HL-60 (cell line): ENCODE measurements at regions not wholly inside any gene's neighbourhood (a gene's known extent, or its start where the extent isn't known, plus 50 kb on each side); places are given as distances from the start of the nearest gene placed in this dataset.

Source experiments
- DNase-seq, 2 experiments: peaks; one replicate each; pipeline ENCODE4 v3.0.0-alpha.2; 2010 to 2020; ENCODE audit warnings: low read depth in 1 of 2, low spot score in 1 of 2
- H3K27ac ChIP-seq: fragments of 250-450 bp; sonication (Bioruptor Pico); replicated peaks from 2 replicates; pipeline ENCODE4 v1.5.1; 2020; ENCODE audit warnings: mild to moderate bottlenecking, moderate library complexity
- H3K27me3 ChIP-seq: fragments of 250-450 bp; sonication (Bioruptor Pico); 2 replicates; pipeline ENCODE4 v1.5.1; 2021; ENCODE audit warnings: mild to moderate bottlenecking, moderate library complexity; ENCODE audit not compliant: insufficient read depth, poor library complexity, severe bottlenecking
- H3K4me3 ChIP-seq: replicated peaks from 2 replicates; pipeline ENCODE4 v1.5.1; 2011; ENCODE audit warnings: mild to moderate bottlenecking, control low read depth, low read length; ENCODE audit not compliant: insufficient read depth
- GABPA ChIP-seq: IDR thresholded peaks from 2 replicates; pipeline ENCODE4 v1.6.1; 2012; ENCODE audit warnings: low read depth
- POLR2AphosphoS5 ChIP-seq: IDR thresholded peaks from 2 replicates; pipeline ENCODE4 v1.6.1; 2012; ENCODE audit warnings: low read depth
- SPI1 ChIP-seq: IDR thresholded peaks from 2 replicates; pipeline ENCODE4 v1.6.1; 2012; ENCODE audit warnings: low read depth, mild to moderate bottlenecking, borderline replicate concordance
- TF ChIP-seq, protein P1 (sequence below): IDR thresholded peaks from 2 replicates; pipeline ENCODE4 v1.6.1; 2012; ENCODE audit warnings: low read depth; ENCODE audit not compliant: insufficient replicate concordance
- TF ChIP-seq, protein P2 (sequence below): IDR thresholded peaks from one replicate; pipeline ENCODE4 v1.5.1; 2011; ENCODE audit warnings: low read length, control low read depth, inconsistent platforms; ENCODE audit not compliant: insufficient read depth

GRCh38 chr15:68484696-68485400, 52.9 kb upstream of the ITGA11 start:
- H3K4me3 ChIP-seq: no peak overlapping the region
- TF ChIP-seq, protein P1, sequence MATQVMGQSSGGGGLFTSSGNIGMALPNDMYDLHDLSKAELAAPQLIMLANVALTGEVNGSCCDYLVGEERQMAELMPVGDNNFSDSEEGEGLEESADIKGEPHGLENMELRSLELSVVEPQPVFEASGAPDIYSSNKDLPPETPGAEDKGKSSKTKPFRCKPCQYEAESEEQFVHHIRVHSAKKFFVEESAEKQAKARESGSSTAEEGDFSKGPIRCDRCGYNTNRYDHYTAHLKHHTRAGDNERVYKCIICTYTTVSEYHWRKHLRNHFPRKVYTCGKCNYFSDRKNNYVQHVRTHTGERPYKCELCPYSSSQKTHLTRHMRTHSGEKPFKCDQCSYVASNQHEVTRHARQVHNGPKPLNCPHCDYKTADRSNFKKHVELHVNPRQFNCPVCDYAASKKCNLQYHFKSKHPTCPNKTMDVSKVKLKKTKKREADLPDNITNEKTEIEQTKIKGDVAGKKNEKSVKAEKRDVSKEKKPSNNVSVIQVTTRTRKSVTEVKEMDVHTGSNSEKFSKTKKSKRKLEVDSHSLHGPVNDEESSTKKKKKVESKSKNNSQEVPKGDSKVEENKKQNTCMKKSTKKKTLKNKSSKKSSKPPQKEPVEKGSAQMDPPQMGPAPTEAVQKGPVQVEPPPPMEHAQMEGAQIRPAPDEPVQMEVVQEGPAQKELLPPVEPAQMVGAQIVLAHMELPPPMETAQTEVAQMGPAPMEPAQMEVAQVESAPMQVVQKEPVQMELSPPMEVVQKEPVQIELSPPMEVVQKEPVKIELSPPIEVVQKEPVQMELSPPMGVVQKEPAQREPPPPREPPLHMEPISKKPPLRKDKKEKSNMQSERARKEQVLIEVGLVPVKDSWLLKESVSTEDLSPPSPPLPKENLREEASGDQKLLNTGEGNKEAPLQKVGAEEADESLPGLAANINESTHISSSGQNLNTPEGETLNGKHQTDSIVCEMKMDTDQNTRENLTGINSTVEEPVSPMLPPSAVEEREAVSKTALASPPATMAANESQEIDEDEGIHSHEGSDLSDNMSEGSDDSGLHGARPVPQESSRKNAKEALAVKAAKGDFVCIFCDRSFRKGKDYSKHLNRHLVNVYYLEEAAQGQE: no peak
- no peak for TF ChIP-seq POLR2AphosphoS5
- no peak for TF ChIP-seq GABPA
- TF ChIP-seq SPI1: no peak
- TF ChIP-seq, protein P2, sequence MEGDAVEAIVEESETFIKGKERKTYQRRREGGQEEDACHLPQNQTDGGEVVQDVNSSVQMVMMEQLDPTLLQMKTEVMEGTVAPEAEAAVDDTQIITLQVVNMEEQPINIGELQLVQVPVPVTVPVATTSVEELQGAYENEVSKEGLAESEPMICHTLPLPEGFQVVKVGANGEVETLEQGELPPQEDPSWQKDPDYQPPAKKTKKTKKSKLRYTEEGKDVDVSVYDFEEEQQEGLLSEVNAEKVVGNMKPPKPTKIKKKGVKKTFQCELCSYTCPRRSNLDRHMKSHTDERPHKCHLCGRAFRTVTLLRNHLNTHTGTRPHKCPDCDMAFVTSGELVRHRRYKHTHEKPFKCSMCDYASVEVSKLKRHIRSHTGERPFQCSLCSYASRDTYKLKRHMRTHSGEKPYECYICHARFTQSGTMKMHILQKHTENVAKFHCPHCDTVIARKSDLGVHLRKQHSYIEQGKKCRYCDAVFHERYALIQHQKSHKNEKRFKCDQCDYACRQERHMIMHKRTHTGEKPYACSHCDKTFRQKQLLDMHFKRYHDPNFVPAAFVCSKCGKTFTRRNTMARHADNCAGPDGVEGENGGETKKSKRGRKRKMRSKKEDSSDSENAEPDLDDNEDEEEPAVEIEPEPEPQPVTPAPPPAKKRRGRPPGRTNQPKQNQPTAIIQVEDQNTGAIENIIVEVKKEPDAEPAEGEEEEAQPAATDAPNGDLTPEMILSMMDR: no peak
- peaks cover 4% of the 10 kb centered on the region for H3K27me3 ChIP-seq
- H3K27ac ChIP-seq: no peak overlapping the region
- DNase-seq: no peak

- no peak for DNase-seq
- H3K4me3 ChIP-seq: no peak overlapping the region
- H3K27me3 ChIP-seq: peaks cover 4% of the 10 kb centered on the region
- H3K27ac ChIP-seq: no peak overlapping the region
- TF ChIP-seq POLR2AphosphoS5 (no peak), GABPA (no peak), SPI1 (no peak)
- TF ChIP-seq, protein P2: no peak
- TF ChIP-seq, protein P1: no peak
Measured at GRCh38 chr15:68485721-68486360, 53.9 kb upstream of the ITGA11 start.

- no peak for DNase-seq
- Histone ChIP-seq H3K27me3 (peaks cover 4% of the 10 kb centered on the region), H3K4me3 (no peak overlapping the region), H3K27ac (no peak overlapping the region)
- TF ChIP-seq, protein P2: no peak
- TF ChIP-seq GABPA: no peak
- TF ChIP-seq, protein P1: no peak
- no peak for TF ChIP-seq POLR2AphosphoS5
- TF ChIP-seq SPI1: no peak
Measured at GRCh38 chr15:68487087-68487843, 55.3 kb upstream of the ITGA11 start.
